DMS153 treated with DMSO at 0.1 percent for 48 hours (cell line): ENCODE measurements at regions not wholly inside any gene's neighbourhood (a gene's known extent, or its start where the extent isn't known, plus 50 kb on each side); places are given as distances from the start of the nearest gene placed in this dataset.
A peak's percentile ranks its signal among the peaks of the same experiment; 100 is the strongest.

ENCODE experiments used
- DNase-seq: peaks from one replicate; lab custom pipeline; 2025; ENCODE audit not compliant: unreplicated experiment; lab: John Stamatoyannopoulos, UW

DNA sequence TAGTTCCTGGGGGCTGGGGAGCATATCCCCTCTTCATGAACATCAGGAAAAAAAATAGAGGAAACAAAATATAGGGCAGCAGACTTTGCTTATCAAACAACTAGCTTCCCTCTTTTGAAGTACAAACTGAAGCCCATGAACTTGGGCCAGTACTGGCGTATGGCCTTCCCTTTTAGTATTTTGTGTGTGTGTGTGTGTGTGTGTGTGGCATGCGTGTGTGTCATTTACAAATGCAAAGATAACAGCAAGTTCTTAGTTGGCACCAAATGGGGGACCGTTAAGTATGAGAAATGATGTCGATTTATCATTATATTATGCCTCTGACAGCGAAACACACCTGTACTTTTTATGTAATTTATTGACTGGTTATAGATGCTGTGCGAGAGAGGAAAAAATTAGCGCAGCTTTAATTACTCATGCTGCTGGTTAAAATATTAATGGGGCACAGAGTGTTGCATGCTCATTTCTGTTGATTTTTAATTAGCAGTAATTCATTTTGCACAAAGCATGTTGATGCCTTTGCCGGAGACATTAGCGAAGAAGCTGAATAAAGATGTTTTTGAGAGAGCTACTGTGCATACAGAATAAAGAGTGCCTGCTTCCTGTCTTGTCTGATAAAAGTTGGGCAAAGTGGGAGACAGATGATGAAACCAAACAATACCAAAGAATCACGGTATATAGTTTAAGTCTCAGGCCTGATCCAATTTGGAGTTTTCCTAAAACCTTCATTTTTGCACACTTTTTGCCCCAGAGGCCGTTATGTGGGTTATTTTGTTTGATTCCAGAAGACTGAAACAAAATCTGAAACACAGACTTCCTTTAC lies 297.1 kb downstream of the SATB1 start:
- DNase-seq = no peak

- no peak for DNase-seq
Measured at GRCh38 chr3:18127174-18127858, 297.8 kb downstream of the SATB1 start.

- no peak for DNase-seq
Measured at GRCh38 chr3:18126772-18127171, 298.4 kb downstream of the SATB1 start.

- DNase-seq = no peak
Measured at GRCh38 chr3:18124501-18124900, 300.6 kb downstream of the SATB1 start.

DNA sequence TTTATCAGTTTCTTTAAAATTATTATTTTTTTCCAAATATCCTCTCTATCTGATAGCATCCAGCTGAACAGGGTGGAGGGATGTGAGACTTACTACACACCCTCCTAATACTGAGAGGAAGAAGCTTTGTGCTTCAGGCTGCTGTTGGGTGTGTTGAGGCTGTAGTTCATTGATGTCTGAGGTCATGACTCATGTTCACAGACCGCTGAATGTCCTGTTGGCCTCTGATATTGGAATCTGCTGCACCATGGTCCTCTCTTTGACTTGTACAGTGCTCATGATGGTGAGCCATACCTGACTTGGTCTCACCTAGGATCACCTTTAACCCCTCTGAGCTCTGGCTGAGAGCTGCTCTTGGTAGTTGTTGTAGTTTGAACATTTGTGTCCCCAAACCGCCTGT lies 302.9 kb downstream of the SATB1 start:
- DNase-seq = no peak

GRCh38 chr3:18121020-18121419 lies 304.1 kb downstream of the SATB1 start:
- DNase-seq = no peak

DNA sequence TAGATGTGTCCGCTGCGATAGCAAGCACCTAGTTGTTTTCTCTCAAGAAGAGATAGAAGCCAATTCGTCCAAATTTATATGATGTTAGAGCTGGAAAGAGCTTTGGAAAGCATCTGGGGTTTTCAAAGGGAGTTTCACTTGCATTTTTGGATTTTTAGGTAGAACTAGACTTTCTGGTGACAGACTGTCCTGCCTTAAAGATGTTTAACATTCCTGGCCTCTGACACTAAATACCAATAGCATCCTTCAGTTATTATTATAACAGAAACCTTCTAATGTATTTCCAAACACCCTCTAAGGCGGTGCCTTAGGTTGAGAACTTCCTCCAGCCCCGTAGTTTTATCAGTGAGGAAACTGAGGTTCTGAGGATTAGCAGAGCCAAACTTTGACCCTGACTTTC lies 305.3 kb downstream of the SATB1 start:
- DNase-seq = no peak

GRCh38 chr3:18114894-18115293 lies 310.2 kb downstream of the SATB1 start:
- DNase-seq = no peak

- DNase-seq = no peak
Measured at GRCh38 chr3:18113417-18113816, 311.7 kb downstream of the SATB1 start.

GRCh38 chr3:18112674-18113375 lies 312.3 kb downstream of the SATB1 start:
- DNase-seq = no peak

DNA sequence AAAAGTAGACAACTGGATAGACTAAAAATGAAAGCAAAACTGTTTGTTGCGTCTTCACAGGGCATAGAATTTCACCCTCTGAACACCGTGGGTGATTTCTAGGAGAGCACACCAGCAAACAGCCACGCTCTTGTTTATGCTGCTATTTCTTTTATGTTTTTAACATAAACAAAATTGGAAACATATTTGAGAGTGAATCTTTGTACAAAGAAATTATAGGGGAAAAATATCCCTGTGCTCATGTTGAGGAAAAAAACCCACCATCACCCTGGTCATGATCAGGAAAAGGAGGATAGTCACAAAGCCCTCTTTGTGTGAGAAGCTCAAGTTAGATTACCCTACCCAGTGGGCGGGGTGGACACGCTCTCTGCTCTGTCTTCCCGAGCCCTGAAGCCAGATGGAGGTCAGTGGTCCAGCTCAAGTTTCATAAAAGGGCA lies 313.3 kb downstream of the SATB1 start:
- peak; percentile 16 for DNase-seq

DNA sequence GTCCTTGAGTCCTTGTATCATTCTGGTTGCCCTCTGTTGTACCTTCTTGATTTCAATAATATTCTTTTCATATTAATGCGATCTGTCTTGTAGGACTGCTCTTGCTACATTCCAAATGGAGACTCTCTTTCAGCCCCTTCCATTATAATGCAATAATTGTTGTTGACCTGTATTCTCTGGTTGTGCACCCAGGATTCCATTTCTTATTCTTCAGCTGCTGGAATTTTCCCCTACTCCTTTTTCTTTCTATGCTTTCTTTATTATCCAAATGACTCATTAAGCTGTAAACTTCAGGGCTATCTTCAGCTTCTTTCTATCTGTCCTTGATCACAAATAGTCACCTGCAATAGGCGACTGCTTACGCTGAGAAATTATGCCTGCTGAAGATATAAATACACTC lies 321.5 kb downstream of the SATB1 start:
- no peak for DNase-seq

- DNase-seq = no peak
Measured at GRCh38 chr3:18100121-18100520, 325.0 kb downstream of the SATB1 start.

DNA sequence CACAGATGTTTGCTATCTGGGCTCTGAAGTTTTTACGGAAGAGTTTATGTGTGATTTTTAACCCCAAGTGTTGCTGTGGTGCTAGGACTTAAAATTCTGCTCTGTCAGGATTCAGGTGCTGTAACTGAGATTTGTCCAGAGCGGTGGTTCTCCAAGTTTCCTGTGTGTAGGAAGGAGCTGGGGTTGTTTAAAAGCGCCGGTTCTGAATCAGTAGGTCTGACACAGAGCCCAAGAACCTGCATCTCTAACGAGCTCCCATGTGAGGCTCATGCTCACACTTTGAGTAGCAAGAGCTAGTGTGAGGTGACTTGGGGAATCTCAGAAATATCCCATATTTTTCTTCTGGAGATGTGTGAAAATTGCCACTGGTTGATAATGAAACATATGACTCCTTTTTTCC lies 325.5 kb downstream of the SATB1 start:
- DNase-seq = no peak

GRCh38 chr3:18098960-18099587 lies 326.1 kb downstream of the SATB1 start:
- DNase-seq = no peak

- DNase-seq = no peak
Measured at GRCh38 chr3:18097989-18098388, 327.1 kb downstream of the SATB1 start.

DNA sequence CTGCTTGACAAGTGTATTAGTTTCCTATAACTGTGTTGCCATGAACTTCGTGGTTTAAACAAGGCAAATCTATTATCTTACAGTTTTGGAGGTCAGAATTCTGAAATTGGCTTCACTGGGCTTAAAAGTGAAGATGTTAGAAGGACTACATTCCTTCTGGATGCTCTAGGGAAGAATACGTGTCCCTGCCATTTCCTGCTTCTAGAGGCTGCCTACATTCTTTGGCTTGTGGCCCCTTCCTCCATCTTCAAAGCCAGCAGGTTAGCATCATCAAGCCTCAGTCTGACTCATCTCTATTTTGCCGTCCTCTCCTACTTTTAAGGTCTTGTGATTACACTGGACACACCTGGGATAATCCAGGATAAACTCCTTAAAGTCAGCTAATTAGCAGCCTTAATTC lies 327.7 kb downstream of the SATB1 start:
- DNase-seq = no peak

DNA sequence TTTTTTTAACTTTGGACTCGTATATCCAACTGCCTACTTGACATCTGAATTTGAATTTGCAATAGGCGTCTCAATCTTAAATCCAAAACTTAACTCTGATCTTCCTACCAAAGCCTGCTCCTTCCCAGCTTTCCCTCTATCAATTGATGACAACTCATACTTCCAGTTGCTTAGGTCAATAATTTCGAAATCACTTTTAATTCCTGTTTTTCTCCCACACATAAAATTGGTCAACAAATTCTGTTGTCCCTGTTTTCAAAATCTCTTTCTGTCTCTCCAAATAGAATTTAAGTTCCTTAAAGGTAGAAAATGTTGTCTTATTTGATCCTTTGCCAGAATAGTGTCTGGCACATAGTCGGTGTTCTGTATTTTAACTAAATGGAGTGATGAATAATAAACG lies 332.4 kb downstream of the SATB1 start:
- DNase-seq = no peak

DNA sequence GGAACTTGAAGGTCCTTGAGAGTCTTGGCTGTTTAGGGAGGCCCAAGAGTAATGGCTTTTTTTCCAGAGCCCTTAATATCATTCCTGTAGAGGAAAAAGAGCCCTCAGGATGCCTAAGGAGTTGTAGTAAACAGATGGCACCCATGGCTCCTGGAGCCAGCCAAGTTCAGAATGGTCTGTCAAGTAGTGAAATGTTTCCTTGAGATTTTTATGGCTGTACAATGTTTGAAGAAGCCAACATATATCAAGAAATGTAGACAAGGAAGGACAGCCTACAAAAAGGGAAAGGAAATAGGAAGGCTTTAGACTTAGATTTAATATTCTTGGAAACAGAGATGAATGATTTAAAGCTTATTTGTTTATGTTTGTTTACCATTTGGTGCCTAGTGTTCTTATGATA lies 334.8 kb downstream of the SATB1 start:
- no peak for DNase-seq

- no peak for DNase-seq
Measured at GRCh38 chr3:18087988-18088387, 337.2 kb downstream of the SATB1 start.

- no peak for DNase-seq
Measured at GRCh38 chr3:18086760-18087159, 338.4 kb downstream of the SATB1 start.
